ENCODE measurements at regions not wholly inside any gene's neighbourhood (a gene's known extent, or its start where the extent isn't known, plus 50 kb on each side); places are given as distances from the start of the nearest gene placed in this dataset.

GRCh38 chr5:54844266-54844665 lies 141.1 kb downstream of the ESM1 start:
- ATAC-seq: no peak
- no peaks in the 10 kb centered on the region for H3K27me3 ChIP-seq (ENCODE audit: low read length)
- no TSS peak for BruUV-seq (replicated peaks)

GRCh38 chr5:54841481-54841880 lies 143.9 kb downstream of the ESM1 start:
- H3K4me2 ChIP-seq (ENCODE audit: low read length): no peak overlapping the region
- H3F3A ChIP-seq (ENCODE audit: low read length, unreplicated experiment): no peaks in the 10 kb centered on the region
- H3K9me2 ChIP-seq (replicated peaks; ENCODE audit: low read length): no peaks in the 10 kb centered on the region
- no peak for DNase-seq
- no peak overlapping the region for H3K9ac ChIP-seq (ENCODE audit: low read length)
- H3K4me3 ChIP-seq (ENCODE audit: low read length): no peak overlapping the region
- H3K79me2 ChIP-seq (ENCODE audit: low read length): no peaks in the 10 kb centered on the region
- no peak overlapping the region for H3K27ac ChIP-seq (ENCODE audit: low read length)
- no peaks in the 10 kb centered on the region for H4K20me1 ChIP-seq (ENCODE audit: low read length)
- ChIA-PET POLR2A (ENCODE audit: unreplicated experiment) (no interaction called here), CTCF (no interaction called here)
- no TSS peak for BruUV-seq (replicated peaks)
- TF ChIP-seq EZH2 (IDR thresholded peaks at IDR 0.05; ENCODE audit: low read length, unreplicated experiment) (no peak), CTCF (conservative IDR thresholded peaks at IDR 0.05; ENCODE audit: low read depth, low read length) (no peak), EZH2phosphoT487 (IDR thresholded peaks at IDR 0.05; ENCODE audit: borderline replicate concordance, low read length) (no peak)
- intact Hi-C loops (cut with micrococcal nuclease): loop anchor here (10.0 kb wide), 1 partner anchor 97 kb away; no protein-coding TSS in a partner anchor
- no peak overlapping the region for H2AFZ ChIP-seq (ENCODE audit: low read length)
- no peaks in the 10 kb centered on the region for H3K36me3 ChIP-seq (ENCODE audit: low read depth, low read length)
- no peaks in the 10 kb centered on the region for H3K27me3 ChIP-seq (ENCODE audit: low read length)
- no peaks in the 10 kb centered on the region for H3K9me3 ChIP-seq (ENCODE audit: low read length)
- H3K4me1 ChIP-seq (ENCODE audit: insufficient read depth, low read length): no peaks in the 10 kb centered on the region
- ATAC-seq: no peak

More at GRCh38 chr5:54844266-54844665, 141.1 kb downstream of the ESM1 start:
- CTCF ChIA-PET: interaction anchor here (0.6 to 1.7 kb wide), 4 partner anchors 23 to 327 kb away, joined by 3 to 9 read pairs (median 4); partner anchors contain the start of gene SNX18
- Histone ChIP-seq H3K36me3 (ENCODE audit: low read depth, low read length) (no peaks in the 10 kb centered on the region), H3K4me3 (ENCODE audit: low read length) (no peak overlapping the region), H3K4me1 (ENCODE audit: insufficient read depth, low read length) (no peaks in the 10 kb centered on the region), H3K9ac (ENCODE audit: low read length) (no peak overlapping the region), H4K20me1 (ENCODE audit: low read length) (no peaks in the 10 kb centered on the region), H3F3A (ENCODE audit: low read length, unreplicated experiment) (no peaks in the 10 kb centered on the region), H3K27ac (ENCODE audit: low read length) (no peak overlapping the region), H3K9me3 (ENCODE audit: low read length) (no peaks in the 10 kb centered on the region), H2AFZ (ENCODE audit: low read length) (peak overlapping the region; percentile 79; the same call in 1 of the 2 replicates), H3K4me2 (ENCODE audit: low read length) (0 out of 2 replicates have a peak overlapping the region, but pooled peaks have one; percentile 78), H3K79me2 (ENCODE audit: low read length) (no peaks in the 10 kb centered on the region), H3K9me2 (replicated peaks; ENCODE audit: low read length) (no peaks in the 10 kb centered on the region)
- POLR2A ChIA-PET (ENCODE audit: unreplicated experiment): no interaction called here
- intact Hi-C loops (cut with micrococcal nuclease): loop anchor here (10.0 kb wide), 1 partner anchor 99 kb away; no protein-coding TSS in a partner anchor
- DNase-seq: no peak
- TF ChIP-seq EZH2phosphoT487 (IDR thresholded peaks at IDR 0.05; ENCODE audit: borderline replicate concordance, low read length): no peak

GRCh38 chr5:54838843-54839242 lies 146.6 kb downstream of the ESM1 start:
- no peaks in the 10 kb centered on the region for H4K20me1 ChIP-seq (ENCODE audit: low read length)
- intact Hi-C loops (cut with micrococcal nuclease): no loop called here
- H3K4me1 ChIP-seq (ENCODE audit: insufficient read depth, low read length): no peaks in the 10 kb centered on the region
- H3K4me2 ChIP-seq (ENCODE audit: low read length): no peak overlapping the region
- no peaks in the 10 kb centered on the region for H3K79me2 ChIP-seq (ENCODE audit: low read length)
- no peaks in the 10 kb centered on the region for H3K36me3 ChIP-seq (ENCODE audit: low read depth, low read length)
- no peaks in the 10 kb centered on the region for H3K9me2 ChIP-seq (replicated peaks; ENCODE audit: low read length)
- no peak overlapping the region for H3K9ac ChIP-seq (ENCODE audit: low read length)
- no TSS peak for BruUV-seq (replicated peaks)
- H3K27ac ChIP-seq (ENCODE audit: low read length): no peak overlapping the region
- H3F3A ChIP-seq (ENCODE audit: low read length, unreplicated experiment): no peaks in the 10 kb centered on the region
- no peak overlapping the region for H2AFZ ChIP-seq (ENCODE audit: low read length)
- POLR2A ChIA-PET (ENCODE audit: unreplicated experiment): no interaction called here
- CTCF ChIA-PET: no interaction called here
- H3K9me3 ChIP-seq (ENCODE audit: low read length): no peaks in the 10 kb centered on the region
- no peak for ATAC-seq
- H3K4me3 ChIP-seq (ENCODE audit: low read length): no peak overlapping the region
- TF ChIP-seq EZH2 (IDR thresholded peaks at IDR 0.05; ENCODE audit: low read length, unreplicated experiment) (no peak), EZH2phosphoT487 (IDR thresholded peaks at IDR 0.05; ENCODE audit: borderline replicate concordance, low read length) (no peak), CTCF (conservative IDR thresholded peaks at IDR 0.05; ENCODE audit: low read depth, low read length) (no peak)
- DNase-seq: no peak
- no peaks in the 10 kb centered on the region for H3K27me3 ChIP-seq (ENCODE audit: low read length)
